Neural progenitor cell (in vitro differentiated cells): ENCODE measurements at regions not wholly inside any gene's neighbourhood (a gene's known extent, or its start where the extent isn't known, plus 50 kb on each side); places are given as distances from the start of the nearest gene placed in this dataset.

Experiments used
- CTCF ChIP-seq: fragments of 200-600 bp; sonication (generic); IDR thresholded peaks from 2 replicates; pipeline ENCODE4 v1.5.1; 2017; ENCODE audit warnings: antibody characterized with exemption, mild to moderate bottlenecking
- EZH2 ChIP-seq: fragments of 200-600 bp; sonication (generic); IDR thresholded peaks from 2 replicates; pipeline ENCODE4 v1.6.1; 2017; ENCODE audit warnings: antibody characterized with exemption, mild to moderate bottlenecking, moderate library complexity

- no peak for TF ChIP-seq CTCF
- TF ChIP-seq EZH2 = no peak
Observed at GRCh38 chr5:33224285-33224961, 216.3 kb upstream of the TARS1 start.
